CD14-positive monocyte (primary cell): ENCODE measurements at regions not wholly inside any gene's neighbourhood (a gene's known extent, or its start where the extent isn't known, plus 50 kb on each side); places are given as distances from the start of the nearest gene placed in this dataset.

Experiments
- DNase-seq, 3 donors: peaks; one replicate each; pipeline ENCODE4 v3.0.0-alpha.2; 2011 to 2022
- H2AFZ ChIP-seq: 2 replicates; pipeline ENCODE4 v1.6.0; 2012; ENCODE audit warnings: mild to moderate bottlenecking, low read depth, low read length, inconsistent platforms; ENCODE audit not compliant: insufficient read depth, poor library complexity, severe bottlenecking
- H3K27ac ChIP-seq, 2 donors: 1 replicate in 1 of 2; 2 replicates in 1 of 2; pipeline ENCODE4 v1.5.1; 2012 to 2013; ENCODE audit warnings: low read length in 2 of 2, control low read depth in 1 of 2, inconsistent platforms in 1 of 2, low read depth in 1 of 2, mild to moderate bottlenecking in 1 of 2
- H3K27me3 ChIP-seq, 2 donors: one replicate each; pipeline versions ENCODE4 v1.6.0 to v1.6.1; 2011 to 2013; ENCODE audit warnings: low read length in 2 of 2; ENCODE audit not compliant: control insufficient read depth in 2 of 2, insufficient read depth in 2 of 2
- H3K36me3 ChIP-seq, 2 donors: replicated peaks in 1 of 2; 1 replicate in 1 of 2; 2 replicates in 1 of 2; pipeline versions ENCODE4 v1.5.1 to v1.6.1; 2012 to 2013; ENCODE audit warnings: low read length in 2 of 2, control low read depth in 1 of 2, inconsistent platforms in 1 of 2, mild to moderate bottlenecking in 1 of 2; ENCODE audit not compliant: insufficient read depth in 2 of 2, control insufficient read depth in 1 of 2
- H3K4me1 ChIP-seq, 2 donors: 1 replicate in 1 of 2; 2 replicates in 1 of 2; pipeline versions ENCODE4 v1.5.1 to v1.6.1; 2012 to 2013; ENCODE audit warnings: low read length in 2 of 2, control low read depth in 1 of 2, inconsistent platforms in 1 of 2, mild to moderate bottlenecking in 1 of 2, moderate library complexity in 1 of 2; ENCODE audit not compliant: insufficient read depth in 2 of 2, control insufficient read depth in 1 of 2
- H3K4me2 ChIP-seq: replicated peaks from 2 replicates; pipeline ENCODE3; 2012; ENCODE audit warnings: low read length, moderate library complexity, mild to moderate bottlenecking; ENCODE audit not compliant: poor library complexity, severe bottlenecking; ENCODE audit errors: extremely low read depth
- H3K4me3 ChIP-seq, 3 experiments: fragments of 200-600 bp in 1 of 3; sonication (generic) in 1 of 3; replicated peaks in 1 of 3; 1 replicate in 2 of 3; 2 replicates in 1 of 3; pipeline ENCODE4 v1.5.1; 2011 to 2013; ENCODE audit warnings: low read length in 3 of 3, mild to moderate bottlenecking in 3 of 3, control low read depth in 2 of 3, low read depth in 2 of 3, inconsistent platforms in 1 of 3, moderate library complexity in 1 of 3
- H3K79me2 ChIP-seq: 2 replicates; pipeline ENCODE4 v1.6.0; 2012; ENCODE audit warnings: mild to moderate bottlenecking, control low read depth, inconsistent platforms, low read length, moderate library complexity; ENCODE audit not compliant: insufficient read depth
- H3K9ac ChIP-seq: 2 replicates; pipeline ENCODE4 v1.6.0; 2017; ENCODE audit warnings: low read length, mild to moderate bottlenecking; ENCODE audit not compliant: insufficient read depth, poor library complexity, severe bottlenecking
- H3K9me3 ChIP-seq, 2 donors: replicated peaks in 1 of 2; 1 replicate in 1 of 2; 2 replicates in 1 of 2; pipeline versions ENCODE4 v1.5.1 to v1.6.1; 2012 to 2013; ENCODE audit warnings: low read length in 2 of 2, control low read depth in 1 of 2; ENCODE audit not compliant: control insufficient read depth in 1 of 2, insufficient read depth in 1 of 2
- H4K20me1 ChIP-seq: 2 replicates; pipeline ENCODE4 v1.6.0; 2012; ENCODE audit warnings: mild to moderate bottlenecking, low read length, control low read depth, moderate library complexity; ENCODE audit not compliant: insufficient read depth
- H3K27ac Mint-ChIP-seq, 7 donors: one replicate each; pipeline ENCODE4 v1.8.0; 2020; ENCODE audit warnings: mild to moderate bottlenecking in 7 of 7, mixed read lengths in 7 of 7, moderate library complexity in 6 of 7, inconsistent platforms in 2 of 7
- H3K27me3 Mint-ChIP-seq, 3 donors: one replicate each; pipeline ENCODE4 v1.8.0; 2021 to 2022; ENCODE audit warnings: low read depth in 3 of 3, mild to moderate bottlenecking in 3 of 3, mixed read lengths in 3 of 3, moderate library complexity in 3 of 3, inconsistent platforms in 1 of 3
- H3K36me3 Mint-ChIP-seq, 2 donors: one replicate each; pipeline ENCODE4 v1.8.0; 2020; ENCODE audit warnings: mixed read lengths in 2 of 2, inconsistent platforms in 1 of 2, mild to moderate bottlenecking in 1 of 2
- H3K4me1 Mint-ChIP-seq: one replicate; pipeline ENCODE4 v1.8.0; 2020; ENCODE audit warnings: mild to moderate bottlenecking, mixed read lengths
- H3K4me3 Mint-ChIP-seq, 2 donors: one replicate each; pipeline ENCODE4 v1.8.0; 2020; ENCODE audit warnings: mild to moderate bottlenecking in 2 of 2, mixed read lengths in 2 of 2, moderate library complexity in 1 of 2
- H3K9me3 Mint-ChIP-seq, 7 donors: one replicate each; pipeline ENCODE4 v1.8.0; 2020 to 2022; ENCODE audit warnings: mixed read lengths in 7 of 7, mild to moderate bottlenecking in 6 of 7, moderate library complexity in 6 of 7, inconsistent platforms in 2 of 7
- CTCF ChIP-seq: fragments of 200-600 bp; IDR thresholded peaks from one replicate; pipeline ENCODE4 v1.8.0; 2022; ENCODE audit warnings: antibody characterized with exemption, mild to moderate bottlenecking
- WGBS: methylation state at CpG from one replicate; pipeline ENCODE4 v1.1.5; 2013; ENCODE audit warnings: missing lambda C conversion rate; ENCODE audit not compliant: insufficient coverage; 5-methylcytosine and 5-hydroxymethylcytosine counted together
- intact Hi-C, 2 donors: fragments of 100-400 bp; cut with micrococcal nuclease; formaldehyde crosslinking; loops; one replicate each; pipeline versions ENCODE4 v1.15.0 to v1.15.1; 2023

- 87% methylated on average over 18 of the region's 21 CpGs for WGBS
- Histone ChIP-seq H3K79me2 (no peaks in the 10 kb centered on the region), H3K36me3 (no peaks in the 10 kb centered on the region), H3K9me3 (peaks cover 1 to 16% of the 10 kb centered on the region in 2 donors), H3K4me3 (no peak overlapping the region), H3K4me2 (no peak overlapping the region), H4K20me1 (no peaks in the 10 kb centered on the region), H3K9ac (no peak overlapping the region), H3K27me3 (no peaks in the 10 kb centered on the region), H3K4me1 (no peaks in the 10 kb centered on the region), H2AFZ (no peak overlapping the region), H3K27ac (no peak overlapping the region)
- H3K4me1 Mint-ChIP-seq: no peaks in the 10 kb centered on the region
- H3K4me3 Mint-ChIP-seq: no peak overlapping the region
- intact Hi-C loops: no loop called here
- H3K27ac Mint-ChIP-seq: no peak overlapping the region
- DNase-seq: no peak
- peaks cover 10 to 15% (median 12%) of the 10 kb centered on the region in 7 donors for H3K9me3 Mint-ChIP-seq
- TF ChIP-seq CTCF: no peak
- no peaks in the 10 kb centered on the region for H3K36me3 Mint-ChIP-seq
- H3K27me3 Mint-ChIP-seq: peaks cover 5 to 8% (median 7%) of the 10 kb centered on the region in 3 donors
Observed at GRCh38 chr4:1491328-1492141, 85.3 kb upstream of the NKX1-1 start.

GRCh38 chr4:1490654-1491327, 84.5 kb upstream of the NKX1-1 start:
- TF ChIP-seq CTCF: no peak
- Mint-ChIP-seq H3K4me3 (no peak overlapping the region), H3K27me3 (peaks cover 5 to 12% (median 10%) of the 10 kb centered on the region in 3 donors), H3K36me3 (no peaks in the 10 kb centered on the region), H3K27ac (no peak overlapping the region), H3K4me1 (no peaks in the 10 kb centered on the region), H3K9me3 (peaks cover 17 to 22% (median 19%) of the 10 kb centered on the region in 7 donors)
- no peak overlapping the region for H3K4me3 ChIP-seq
- H3K9ac ChIP-seq: no peak overlapping the region
- H2AFZ ChIP-seq: no peak overlapping the region
- H3K27ac ChIP-seq: no peak overlapping the region
- no peaks in the 10 kb centered on the region for H3K79me2 ChIP-seq
- H3K4me1 ChIP-seq: no peaks in the 10 kb centered on the region
- WGBS: 50% methylated on average over 28 of the region's 32 CpGs
- no peaks in the 10 kb centered on the region for H4K20me1 ChIP-seq
- H3K4me2 ChIP-seq: no peak overlapping the region
- H3K9me3 ChIP-seq: peaks cover 9 to 24% of the 10 kb centered on the region in 2 donors
- DNase-seq: no peak
- no peaks in the 10 kb centered on the region for H3K27me3 ChIP-seq
- intact Hi-C loops: no loop called here
- no peaks in the 10 kb centered on the region for H3K36me3 ChIP-seq
